T47D (cell line): ENCODE measurements at regions not wholly inside any gene's neighbourhood (a gene's known extent, or its start where the extent isn't known, plus 50 kb on each side); places are given as distances from the start of the nearest gene placed in this dataset.
"Not testable (repeated sequence)": the region's sequence is repeated elsewhere in the genome, so short reads cannot be mapped to it uniquely, and the experiment has no call there.

ENCODE experiments used
- DNase-seq, 2 experiments: peaks; one replicate each; pipeline versions ENCODE4 v3.0.0 to v3.0.0-alpha.2; 2011 to 2012; ENCODE audit warnings: low read depth in 1 of 2, low spot score in 1 of 2
- in situ Hi-C: cut with HindIII; loops from 2 replicates; pipeline ENCODE4 v1.10.0; 2016; ENCODE audit warnings: low sequenced_read_pairs, low pct_unique_long_range_greater_than_20kb

DNA sequence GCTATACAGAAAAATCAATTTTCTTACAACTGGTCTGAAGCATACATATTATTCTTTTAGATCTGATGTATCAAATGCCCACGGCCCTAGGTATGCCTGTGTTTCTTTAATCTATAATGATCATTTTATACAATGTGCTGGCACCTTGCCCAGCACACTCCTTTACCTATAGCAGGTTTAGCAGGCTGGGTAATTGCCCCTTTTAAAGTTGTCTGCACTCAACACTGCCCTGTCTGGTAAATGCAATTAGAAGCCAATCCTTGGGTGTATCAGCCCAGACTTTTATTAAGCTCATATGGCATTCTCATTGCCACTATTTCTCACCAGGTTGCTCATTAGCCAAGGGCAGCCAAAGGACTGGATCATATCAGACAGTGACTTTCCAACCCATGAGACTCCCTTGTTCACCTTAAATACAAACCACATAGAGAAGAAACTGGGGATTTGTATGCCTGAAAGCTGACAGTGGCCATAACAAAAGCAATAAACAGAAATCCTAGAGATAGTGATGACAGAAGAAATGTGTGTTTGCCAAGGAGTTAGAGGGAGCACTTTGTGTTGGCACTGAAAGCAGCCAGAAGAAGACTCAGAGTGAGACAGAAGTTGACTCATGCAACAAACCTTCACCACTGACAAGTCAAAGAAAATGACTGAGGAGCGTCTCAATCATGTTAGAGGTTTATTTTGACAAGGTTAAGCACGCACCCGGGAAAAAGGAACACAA, 334.2 kb downstream of the SPATA31A7 start:
- in situ Hi-C loops: not testable (repeated sequence)

DNA sequence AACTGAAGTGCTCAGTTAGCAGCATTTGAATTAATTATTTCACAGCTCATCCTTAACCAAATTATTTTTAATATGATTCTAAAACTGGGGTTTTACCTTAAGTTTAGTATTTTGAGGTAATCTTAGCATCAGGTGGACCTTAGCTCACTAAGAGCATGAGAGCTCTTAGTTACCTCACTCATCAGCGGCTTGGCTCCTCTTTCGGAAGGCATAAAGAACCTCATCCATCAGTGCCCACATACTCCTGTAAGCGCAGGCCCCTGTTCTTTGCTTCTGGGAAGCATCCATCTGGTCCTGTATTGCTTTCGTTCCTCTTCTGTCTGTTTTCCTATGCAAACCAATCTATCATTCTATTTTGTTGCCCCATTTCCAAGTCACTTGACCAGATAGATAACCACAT, 335.8 kb downstream of the SPATA31A7 start:
- in situ Hi-C loops, DNase-seq: not testable (repeated sequence)

More for the DNA sequence above, 334.2 kb downstream of the SPATA31A7 start:
- DNase-seq: not testable (repeated sequence)

DNA sequence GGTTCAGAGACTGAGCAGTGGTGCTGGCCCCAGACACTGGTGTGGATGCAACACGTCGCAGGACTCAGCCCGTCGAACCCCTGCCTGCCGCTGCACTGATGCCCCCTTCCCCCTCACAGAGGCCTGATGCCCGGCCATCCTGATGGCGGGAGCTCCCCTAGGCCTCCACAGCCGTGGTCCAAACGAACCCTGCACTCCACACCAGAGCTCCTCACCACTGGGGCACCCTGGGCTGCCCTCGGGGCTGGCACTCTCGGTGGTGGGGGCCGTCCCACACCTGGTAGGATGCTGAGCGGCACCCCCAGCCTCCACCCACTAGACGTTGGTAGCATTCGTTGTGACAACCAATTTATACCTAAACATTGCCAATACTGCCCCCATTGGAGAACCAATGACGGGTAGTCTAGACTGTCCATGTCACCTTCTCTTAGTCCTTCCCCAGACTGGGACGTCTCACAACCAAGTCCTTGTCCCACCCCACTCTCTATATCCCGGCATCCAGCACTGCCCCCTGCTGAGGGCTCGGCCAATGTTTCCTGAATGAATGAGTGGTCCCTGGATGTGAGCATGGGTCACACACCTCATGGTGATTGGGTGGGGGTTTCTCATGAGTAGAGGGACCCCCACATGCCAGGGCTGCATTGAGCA, 360.4 kb downstream of the SPATA31A7 start:
- DNase-seq, in situ Hi-C loops: not testable (repeated sequence)

DNA sequence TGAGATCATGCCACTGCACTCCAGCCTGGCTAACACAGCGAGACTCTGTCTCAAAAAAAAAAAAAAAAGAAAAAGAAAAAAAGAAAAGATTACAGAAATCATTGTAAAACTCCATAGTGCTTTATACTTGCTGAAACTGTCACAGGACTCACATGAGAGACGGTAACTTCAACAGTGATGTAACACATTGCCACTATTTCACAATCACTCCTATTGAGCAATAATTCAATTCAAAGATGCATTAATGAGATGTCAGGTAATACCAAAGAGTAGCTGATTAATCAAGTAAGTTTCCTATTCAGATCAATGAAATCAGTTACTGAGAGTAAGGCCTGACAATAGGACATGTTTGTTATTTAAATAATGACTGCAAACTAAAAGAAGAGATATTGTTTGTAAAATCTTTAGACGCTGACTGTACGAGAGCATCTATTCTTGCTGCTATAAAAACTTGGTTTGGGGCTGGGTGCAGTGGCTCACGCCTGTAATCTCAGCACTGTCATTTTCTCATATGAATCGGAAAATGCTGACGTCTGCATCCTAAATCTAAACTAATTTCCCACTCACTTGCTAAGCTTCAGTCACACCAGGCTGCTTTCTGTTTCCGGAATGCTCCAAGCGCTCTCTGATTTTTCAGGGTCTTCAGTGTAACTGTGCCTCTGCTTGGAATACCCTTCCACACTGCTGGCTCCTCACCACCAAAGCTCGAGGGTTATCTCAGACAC, 381.7 kb downstream of the SPATA31A7 start:
- in situ Hi-C loops, DNase-seq: not testable (repeated sequence)

DNA sequence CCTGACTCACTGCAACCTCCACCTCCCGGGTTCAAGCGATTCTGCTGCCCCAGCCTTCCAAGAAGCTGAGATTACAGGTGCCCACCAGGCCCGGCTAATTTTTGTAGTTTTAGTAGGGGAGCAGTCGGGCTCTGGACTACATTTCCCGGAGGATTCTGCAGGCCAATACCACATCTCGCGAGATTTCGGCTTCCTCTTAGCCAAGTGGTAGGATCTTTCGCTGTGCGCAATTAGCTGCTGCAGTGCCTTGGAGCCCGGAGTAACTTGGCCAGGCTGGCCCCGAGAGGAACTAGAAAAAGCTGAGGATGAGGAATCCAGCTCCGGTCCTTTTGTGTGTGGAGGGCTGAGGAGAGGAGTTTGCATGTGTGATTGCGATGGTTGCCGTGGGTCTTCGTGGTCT, 382.5 kb downstream of the SPATA31A7 start:
- DNase-seq: peak in 1 of 2 experiments; percentile 57
- in situ Hi-C loops: not testable (repeated sequence)

DNA sequence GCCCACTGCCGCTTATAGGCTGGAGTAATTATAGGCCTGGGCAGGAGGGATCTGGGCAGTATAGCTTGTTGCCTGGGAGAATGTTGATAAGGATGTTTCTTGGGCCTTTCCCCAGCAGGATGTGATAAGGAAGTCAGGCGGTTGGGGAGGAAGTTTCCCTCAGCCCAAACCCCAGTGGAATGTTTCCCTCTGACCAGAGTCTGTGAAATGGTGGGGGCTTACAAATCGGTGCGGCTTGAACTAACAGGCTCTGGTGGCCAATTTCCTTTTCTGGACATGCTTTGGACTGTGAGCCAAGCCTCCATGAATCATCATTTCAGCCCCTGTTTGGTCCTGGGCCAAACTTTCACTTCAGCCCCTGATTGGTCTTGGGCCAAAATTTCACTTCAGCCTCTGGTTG, 383.6 kb downstream of the SPATA31A7 start:
- DNase-seq, in situ Hi-C loops: not testable (repeated sequence)
